ENCODE measurements at regions not wholly inside any gene's neighbourhood (a gene's known extent, or its start where the extent isn't known, plus 50 kb on each side); places are given as distances from the start of the nearest gene placed in this dataset.

DNA sequence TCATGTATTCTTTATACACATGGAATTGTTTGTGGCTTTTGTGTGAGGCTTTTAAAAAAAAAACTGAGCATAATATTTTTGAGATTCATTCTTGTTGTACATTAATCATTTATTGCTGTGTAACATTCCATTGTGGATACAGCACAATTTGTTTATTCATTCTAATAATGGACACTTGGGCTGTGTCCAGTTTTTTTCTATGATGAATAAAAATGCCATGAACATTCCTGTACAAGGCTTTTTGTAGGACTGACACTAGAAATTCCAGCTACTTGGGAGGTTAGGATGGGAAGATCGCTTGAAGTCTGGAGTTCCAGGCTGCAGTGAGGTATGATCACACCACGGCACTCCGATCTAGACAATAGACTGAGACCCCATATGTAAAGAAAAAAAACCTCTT is 254.3 kb upstream of the CACNA2D1 start:
- Histone ChIP-seq H4K20me1 (ENCODE audit: insufficient read depth) (no peaks in the 10 kb centered on the region), H3K27ac (no peak overlapping the region), H3K4me2 (no peak overlapping the region), H3K4me3 (no peak overlapping the region), H3K36me3 (ENCODE audit: low read depth) (no peaks in the 10 kb centered on the region), H3K27me3 (ENCODE audit: insufficient read depth, low read depth) (no peaks in the 10 kb centered on the region), H3F3A (ENCODE audit: insufficient read depth, low read depth) (peaks cover 5% of the 10 kb centered on the region), H2AFZ (no peak overlapping the region), H3K4me1 (replicated peaks; ENCODE audit: insufficient read depth) (peaks cover 21% of the 10 kb centered on the region), H3K79me2 (ENCODE audit: low read depth) (no peaks in the 10 kb centered on the region), H3K9me3 (ENCODE audit: insufficient read depth, low read depth) (peaks cover 13% of the 10 kb centered on the region), H3K9me2 (ENCODE audit: insufficient read depth) (peaks cover under 1% of the 10 kb centered on the region; the same call in 1 of the 2 replicates)
- ChIA-PET POLR2A (ENCODE audit: unreplicated experiment) (no interaction called here), CTCF (no interaction called here)
- no peak for TF ChIP-seq EZH2 (IDR thresholded peaks at IDR 0.05; ENCODE audit: low read depth)
- TF ChIP-seq, protein P1, sequence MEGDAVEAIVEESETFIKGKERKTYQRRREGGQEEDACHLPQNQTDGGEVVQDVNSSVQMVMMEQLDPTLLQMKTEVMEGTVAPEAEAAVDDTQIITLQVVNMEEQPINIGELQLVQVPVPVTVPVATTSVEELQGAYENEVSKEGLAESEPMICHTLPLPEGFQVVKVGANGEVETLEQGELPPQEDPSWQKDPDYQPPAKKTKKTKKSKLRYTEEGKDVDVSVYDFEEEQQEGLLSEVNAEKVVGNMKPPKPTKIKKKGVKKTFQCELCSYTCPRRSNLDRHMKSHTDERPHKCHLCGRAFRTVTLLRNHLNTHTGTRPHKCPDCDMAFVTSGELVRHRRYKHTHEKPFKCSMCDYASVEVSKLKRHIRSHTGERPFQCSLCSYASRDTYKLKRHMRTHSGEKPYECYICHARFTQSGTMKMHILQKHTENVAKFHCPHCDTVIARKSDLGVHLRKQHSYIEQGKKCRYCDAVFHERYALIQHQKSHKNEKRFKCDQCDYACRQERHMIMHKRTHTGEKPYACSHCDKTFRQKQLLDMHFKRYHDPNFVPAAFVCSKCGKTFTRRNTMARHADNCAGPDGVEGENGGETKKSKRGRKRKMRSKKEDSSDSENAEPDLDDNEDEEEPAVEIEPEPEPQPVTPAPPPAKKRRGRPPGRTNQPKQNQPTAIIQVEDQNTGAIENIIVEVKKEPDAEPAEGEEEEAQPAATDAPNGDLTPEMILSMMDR (conservative IDR thresholded peaks at IDR 0.05): no peak
- no TSS peak for BruUV-seq (replicated peaks)
- intact Hi-C loops (cut with micrococcal nuclease; ENCODE audit: unreplicated experiment): no loop called here
- no peak for DNase-seq

DNA sequence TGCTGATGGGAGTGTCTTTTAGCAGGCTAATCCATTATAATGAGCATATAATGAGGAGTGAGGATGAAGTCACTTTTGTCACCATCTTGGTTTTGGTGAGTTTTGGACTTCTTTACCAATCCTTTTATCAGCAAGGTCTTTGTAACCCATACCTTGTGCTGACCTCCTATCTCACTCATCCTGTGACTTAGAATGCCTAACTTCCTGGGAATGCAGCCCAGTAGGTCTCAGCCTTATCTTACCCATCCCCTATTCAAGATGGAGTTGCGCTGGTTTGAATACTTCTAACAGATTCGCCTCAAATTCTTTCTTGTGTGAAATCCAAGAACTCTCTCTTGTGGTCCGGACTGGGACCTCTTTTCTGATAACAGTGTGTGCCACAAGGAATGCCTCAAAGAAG is 253.1 kb upstream of the CACNA2D1 start:
- DNase-seq: no peak
- peaks cover 5% of the 10 kb centered on the region for H3F3A ChIP-seq (ENCODE audit: insufficient read depth, low read depth)

DNA sequence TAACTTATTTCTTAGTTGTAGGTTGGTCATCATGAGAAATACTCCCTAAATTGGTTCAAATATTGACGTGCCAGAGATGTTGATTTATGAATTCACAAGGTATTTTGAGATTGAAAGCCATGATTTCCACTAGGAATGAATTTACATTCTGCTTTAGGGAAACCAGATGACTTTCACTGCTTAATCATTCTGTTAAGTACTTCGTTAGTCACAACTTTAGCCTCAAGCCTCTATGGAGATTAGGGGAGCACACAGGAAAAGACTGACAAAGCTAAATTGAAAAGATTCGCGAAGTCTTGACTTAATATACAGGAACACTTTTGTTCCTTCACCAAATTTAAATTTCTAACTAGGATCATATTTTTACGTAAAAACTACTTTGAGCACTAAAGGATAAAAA is 250.4 kb upstream of the CACNA2D1 start:
- ChIA-PET CTCF (no interaction called here), POLR2A (ENCODE audit: unreplicated experiment) (no interaction called here)
- intact Hi-C loops (cut with micrococcal nuclease; ENCODE audit: unreplicated experiment): no loop called here
- no TSS peak for BruUV-seq (replicated peaks)
- no peak overlapping the region for H3K4me3 ChIP-seq
- TF ChIP-seq EZH2 (IDR thresholded peaks at IDR 0.05; ENCODE audit: low read depth): no peak
- TF ChIP-seq, protein P1 (conservative IDR thresholded peaks at IDR 0.05): no peak
- no peaks in the 10 kb centered on the region for H3F3A ChIP-seq (ENCODE audit: insufficient read depth, low read depth)
- no peak for DNase-seq
- peaks cover 9% of the 10 kb centered on the region for H3K9me3 ChIP-seq (ENCODE audit: insufficient read depth, low read depth)
- no peaks in the 10 kb centered on the region for H4K20me1 ChIP-seq (ENCODE audit: insufficient read depth)
- H2AFZ ChIP-seq: 0 out of 2 replicates have a peak overlapping the region, but pooled peaks have one; percentile 49
- no peak overlapping the region for H3K4me2 ChIP-seq
- no peaks in the 10 kb centered on the region for H3K9me2 ChIP-seq (ENCODE audit: insufficient read depth)
- no peaks in the 10 kb centered on the region for H3K79me2 ChIP-seq (ENCODE audit: low read depth)
- H3K27me3 ChIP-seq (ENCODE audit: insufficient read depth, low read depth): no peaks in the 10 kb centered on the region
- no peak overlapping the region for H3K27ac ChIP-seq
- H3K4me1 ChIP-seq (replicated peaks; ENCODE audit: insufficient read depth): no peaks in the 10 kb centered on the region
- no peaks in the 10 kb centered on the region for H3K36me3 ChIP-seq (ENCODE audit: low read depth)

More for the DNA sequence above, 253.1 kb upstream of the CACNA2D1 start:
- Histone ChIP-seq H3K9me3 (ENCODE audit: insufficient read depth, low read depth) (peaks cover 13% of the 10 kb centered on the region), H3K79me2 (ENCODE audit: low read depth) (no peaks in the 10 kb centered on the region), H3K27me3 (ENCODE audit: insufficient read depth, low read depth) (no peaks in the 10 kb centered on the region), H3K27ac (no peak overlapping the region), H3K4me1 (replicated peaks; ENCODE audit: insufficient read depth) (peaks cover 21% of the 10 kb centered on the region), H3K9me2 (ENCODE audit: insufficient read depth) (no peaks in the 10 kb centered on the region), H4K20me1 (ENCODE audit: insufficient read depth) (no peaks in the 10 kb centered on the region), H2AFZ (no peak overlapping the region), H3K36me3 (ENCODE audit: low read depth) (no peaks in the 10 kb centered on the region), H3K4me3 (no peak overlapping the region), H3K4me2 (no peak overlapping the region)
- CTCF ChIA-PET: no interaction called here
- TF ChIP-seq EZH2 (IDR thresholded peaks at IDR 0.05; ENCODE audit: low read depth): no peak
- TF ChIP-seq, protein P1 (conservative IDR thresholded peaks at IDR 0.05): no peak
- no TSS peak for BruUV-seq (replicated peaks)
- intact Hi-C loops (cut with micrococcal nuclease; ENCODE audit: unreplicated experiment): no loop called here
- POLR2A ChIA-PET (ENCODE audit: unreplicated experiment): no interaction called here

Data from PC-9 (cell line).